ENCODE measurements at regions not wholly inside any gene's neighbourhood (a gene's known extent, or its start where the extent isn't known, plus 50 kb on each side); places are given as distances from the start of the nearest gene placed in this dataset.

- no peak for TF ChIP-seq CTCF (IDR thresholded peaks at IDR 0.05)
- TF ChIP-seq EZH2 (IDR thresholded peaks at IDR 0.05; ENCODE audit: borderline replicate concordance, insufficient read depth, low read depth, low read length, poor library complexity, severe bottlenecking): no peak
Measured at GRCh38 chr2:121895723-121896571, 140.5 kb downstream of the TSN start.
